Dendritic cell treated with granulocyte-macrophage colony-stimulating factor and Interleukin-4, amounts not matched to agents 40 ng/mL and 50 ng/mL, for 4 days (primary cell): ENCODE measurements at regions not wholly inside any gene's neighbourhood (a gene's known extent, or its start where the extent isn't known, plus 50 kb on each side); places are given as distances from the start of the nearest gene placed in this dataset.
"Not testable (repeated sequence)": the region's sequence is repeated elsewhere in the genome, so short reads cannot be mapped to it uniquely, and the experiment has no call there.

Experiments
- H3K27ac Mint-ChIP-seq: one replicate; pipeline ENCODE4 v1.8.0; 2022; ENCODE audit warnings: mild to moderate bottlenecking, mixed read lengths
- H3K27me3 Mint-ChIP-seq: one replicate; pipeline ENCODE4 v1.8.0; 2022; ENCODE audit warnings: mild to moderate bottlenecking, mixed read lengths
- H3K36me3 Mint-ChIP-seq: one replicate; pipeline ENCODE4 v1.8.0; 2022; ENCODE audit warnings: low read depth, mixed read lengths
- H3K4me1 Mint-ChIP-seq: one replicate; pipeline ENCODE4 v1.8.0; 2022; ENCODE audit warnings: low read depth, mixed read lengths
- H3K4me3 Mint-ChIP-seq: one replicate; pipeline ENCODE4 v1.8.0; 2022; ENCODE audit warnings: mild to moderate bottlenecking, moderate library complexity, mixed read lengths
- H3K9me3 Mint-ChIP-seq: one replicate; pipeline ENCODE4 v1.8.0; 2022; ENCODE audit warnings: mixed read lengths
- intact Hi-C: fragments of 100-400 bp; cut with micrococcal nuclease; formaldehyde crosslinking; loops from one replicate; pipeline ENCODE4 v1.15.0; 2022

DNA sequence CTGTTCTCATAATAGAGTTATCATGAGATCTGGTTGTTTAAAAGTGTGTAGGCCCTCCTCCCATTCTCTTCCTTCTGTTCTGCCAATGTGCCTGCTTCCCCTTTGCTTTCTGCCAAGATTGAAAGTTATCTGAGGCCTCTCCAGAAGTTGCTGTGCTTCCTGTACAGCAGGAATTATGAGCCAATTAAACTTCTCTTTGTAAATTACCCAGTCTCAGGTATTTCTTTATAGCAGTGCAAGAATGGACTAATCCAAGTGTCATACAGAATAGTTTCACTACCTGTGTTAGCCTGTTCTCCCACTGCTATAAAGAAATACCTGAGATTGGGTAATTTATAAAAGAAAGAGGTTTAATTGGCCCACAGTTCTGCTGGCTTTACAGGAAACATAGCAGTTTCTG lies 100.0 kb downstream of the CD24 start:
- Mint-ChIP-seq H3K36me3 (no peaks in the 10 kb centered on the region), H3K27me3 (no peaks in the 10 kb centered on the region), H3K4me1 (no peaks in the 10 kb centered on the region), H3K9me3 (peaks cover 5% of the 10 kb centered on the region), H3K27ac (no peak overlapping the region), H3K4me3 (no peak overlapping the region)
- intact Hi-C loops = no loop called here

DNA sequence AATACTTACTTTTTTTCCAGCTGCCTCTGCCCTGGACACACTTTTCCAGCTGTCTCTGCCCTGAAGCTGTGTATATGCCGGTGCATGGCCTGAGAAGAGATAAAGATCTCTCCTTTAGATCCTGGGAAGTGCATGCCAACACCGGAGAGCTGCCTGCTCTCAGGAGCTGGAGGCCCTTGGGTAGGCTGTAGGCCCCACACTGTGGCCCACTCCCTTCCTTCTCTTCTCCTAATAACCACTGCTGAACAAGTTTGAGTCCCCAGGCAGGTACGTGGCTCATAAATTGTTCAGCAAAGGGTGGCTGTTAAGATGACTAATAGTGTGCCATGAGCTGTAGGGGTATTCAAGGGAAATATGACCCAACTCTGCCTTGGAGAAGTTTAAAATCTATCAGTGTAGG lies 102.5 kb downstream of the CD24 start:
- no peaks in the 10 kb centered on the region for H3K4me1 Mint-ChIP-seq
- intact Hi-C loops = no loop called here

DNA sequence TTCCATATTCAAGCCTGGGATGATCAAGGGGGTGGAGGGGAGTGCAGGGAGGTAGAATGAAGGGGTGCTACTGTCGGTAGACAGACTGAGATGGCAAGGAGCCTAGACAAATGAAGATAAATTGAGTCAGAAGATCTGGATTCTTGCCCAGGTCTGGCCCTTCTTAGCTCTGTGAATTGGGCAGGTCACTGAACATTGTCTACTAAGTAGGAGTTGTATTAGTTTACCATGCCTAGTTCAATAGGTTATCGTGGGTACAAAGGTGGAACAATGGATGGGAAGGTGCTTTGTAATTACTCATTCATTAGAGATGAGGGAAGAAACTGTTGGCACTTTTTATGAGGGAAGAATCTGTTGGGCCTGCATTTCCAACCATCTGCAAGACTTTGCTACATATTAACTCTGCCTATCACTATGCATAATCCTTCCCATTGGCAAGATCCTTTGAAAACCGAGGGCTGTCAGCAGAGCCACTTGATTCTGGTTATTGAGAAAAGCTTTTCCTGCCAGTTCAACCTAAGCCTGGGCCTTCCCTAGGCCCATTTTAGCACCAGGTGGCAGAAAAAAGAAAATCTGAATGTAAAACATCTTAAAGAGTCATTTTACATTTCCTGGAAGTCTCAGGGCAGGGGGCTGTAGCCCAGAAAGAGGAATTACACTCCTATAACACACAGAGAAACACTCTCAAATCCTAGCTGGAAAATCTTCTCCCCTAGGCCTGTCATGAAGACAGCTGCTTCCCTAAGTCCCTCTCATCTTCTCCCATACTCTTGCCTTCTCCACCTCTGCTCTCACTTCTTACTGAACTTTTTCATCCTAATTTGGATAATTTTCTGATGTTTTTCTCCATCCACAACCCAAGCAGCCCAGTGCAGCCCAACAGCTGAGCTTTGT lies 103.5 kb downstream of the CD24 start:
- intact Hi-C loops = no loop called here
- no peaks in the 10 kb centered on the region for H3K36me3 Mint-ChIP-seq
- peaks cover 1% of the 10 kb centered on the region for H3K27me3 Mint-ChIP-seq
- no peaks in the 10 kb centered on the region for H3K4me1 Mint-ChIP-seq
- peaks cover 26% of the 10 kb centered on the region for H3K9me3 Mint-ChIP-seq
- H3K4me3 Mint-ChIP-seq = no peak overlapping the region
- no peak overlapping the region for H3K27ac Mint-ChIP-seq

More for the DNA sequence above, 102.5 kb downstream of the CD24 start:
- Mint-ChIP-seq H3K9me3 (peaks cover 17% of the 10 kb centered on the region), H3K27ac (no peak overlapping the region), H3K36me3 (no peaks in the 10 kb centered on the region), H3K27me3 (peaks cover under 1% of the 10 kb centered on the region), H3K4me3 (no peak overlapping the region)

DNA sequence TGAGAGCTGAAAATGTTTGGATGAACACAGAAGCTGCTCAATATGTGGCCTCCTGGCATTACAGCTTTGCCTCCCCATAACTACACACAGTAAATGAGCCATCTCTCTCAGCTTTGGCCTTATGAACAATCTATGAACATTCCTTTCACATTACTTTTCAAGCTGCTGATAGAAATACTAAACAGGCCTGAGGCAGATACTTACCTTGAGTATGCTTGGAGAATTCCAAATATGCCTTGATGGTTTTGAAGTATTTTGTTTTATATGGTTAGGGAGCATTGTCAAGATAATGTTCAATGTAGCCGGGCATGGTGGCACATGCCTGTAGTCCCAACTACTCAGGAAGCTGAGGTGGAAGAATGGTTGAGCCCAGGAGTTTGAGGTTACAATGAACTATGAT lies 104.5 kb downstream of the CD24 start:
- Mint-ChIP-seq H3K27ac (no peak overlapping the region), H3K36me3 (no peaks in the 10 kb centered on the region), H3K27me3 (peaks cover 1% of the 10 kb centered on the region), H3K4me3 (no peak overlapping the region), H3K4me1 (no peaks in the 10 kb centered on the region), H3K9me3 (peaks cover 27% of the 10 kb centered on the region)
- intact Hi-C loops = no loop called here

DNA sequence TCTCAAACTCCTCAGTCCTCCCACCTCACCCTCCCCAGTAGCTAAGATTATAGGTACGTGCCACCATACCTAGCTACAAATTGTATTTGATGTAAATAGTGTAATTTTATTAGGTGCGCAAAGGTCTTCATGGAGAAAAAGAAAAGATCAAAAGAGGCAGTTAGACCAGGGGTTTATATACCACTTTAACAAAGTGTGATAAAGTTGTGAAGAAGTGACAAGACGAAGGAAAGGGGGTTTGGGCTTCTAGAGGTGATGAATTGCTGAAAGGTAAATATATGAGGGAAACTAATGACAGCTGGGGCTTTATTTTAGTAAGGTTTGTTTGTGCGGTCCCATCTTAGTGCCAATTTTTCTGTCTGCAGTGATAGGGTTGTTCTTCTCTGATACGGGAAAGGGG lies 105.3 kb downstream of the CD24 start:
- intact Hi-C loops = no loop called here
- peaks cover 1% of the 10 kb centered on the region for H3K27me3 Mint-ChIP-seq

DNA sequence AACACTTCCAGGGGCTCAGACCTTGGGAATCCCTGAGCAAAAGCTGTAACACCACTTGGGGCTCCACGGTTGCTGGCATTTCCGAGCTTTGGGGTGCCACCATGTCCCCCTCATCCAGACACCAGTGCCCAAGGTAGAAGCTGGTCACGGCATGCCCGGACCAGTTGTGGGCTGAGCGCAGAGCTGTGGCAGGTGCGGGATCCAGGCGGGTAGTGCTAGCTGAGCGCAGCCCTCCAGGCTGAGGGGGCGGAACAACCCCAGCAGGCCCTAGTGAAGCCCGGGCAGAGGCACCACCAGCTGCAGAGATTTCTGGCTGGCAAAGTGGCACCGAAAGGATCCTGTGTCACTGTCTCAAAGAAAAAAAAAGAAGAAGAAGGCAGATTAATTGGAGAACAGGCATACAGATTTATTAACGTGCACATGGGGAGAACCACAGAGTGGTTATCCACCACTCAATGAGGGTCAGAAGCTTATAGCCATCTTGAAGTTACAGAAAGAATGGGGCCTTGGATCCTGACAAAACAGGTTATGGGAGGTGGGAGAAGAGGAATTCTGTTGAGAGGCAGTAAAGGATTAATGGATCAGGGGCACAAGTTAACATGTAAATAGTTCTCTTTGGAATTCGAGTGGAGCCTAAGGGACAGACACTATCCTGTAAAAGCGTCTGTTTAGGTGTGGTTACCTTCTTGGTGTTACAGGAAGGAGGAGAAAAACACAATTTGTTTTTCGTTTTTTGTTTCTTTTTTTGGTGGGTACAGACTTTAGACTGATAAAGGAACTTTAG lies 107.5 kb downstream of the CD24 start:
- Mint-ChIP-seq H3K36me3 (no peaks in the 10 kb centered on the region), H3K9me3 (peaks cover 47% of the 10 kb centered on the region), H3K4me3 (no peak overlapping the region), H3K4me1 (no peaks in the 10 kb centered on the region), H3K27ac (no peak overlapping the region), H3K27me3 (peaks cover 1% of the 10 kb centered on the region)
- intact Hi-C loops = no loop called here

More for the DNA sequence above, 105.3 kb downstream of the CD24 start:
- Mint-ChIP-seq H3K36me3 (no peaks in the 10 kb centered on the region), H3K27ac (no peak overlapping the region), H3K4me1 (no peaks in the 10 kb centered on the region), H3K9me3 (peaks cover 27% of the 10 kb centered on the region), H3K4me3 (no peak overlapping the region)

DNA sequence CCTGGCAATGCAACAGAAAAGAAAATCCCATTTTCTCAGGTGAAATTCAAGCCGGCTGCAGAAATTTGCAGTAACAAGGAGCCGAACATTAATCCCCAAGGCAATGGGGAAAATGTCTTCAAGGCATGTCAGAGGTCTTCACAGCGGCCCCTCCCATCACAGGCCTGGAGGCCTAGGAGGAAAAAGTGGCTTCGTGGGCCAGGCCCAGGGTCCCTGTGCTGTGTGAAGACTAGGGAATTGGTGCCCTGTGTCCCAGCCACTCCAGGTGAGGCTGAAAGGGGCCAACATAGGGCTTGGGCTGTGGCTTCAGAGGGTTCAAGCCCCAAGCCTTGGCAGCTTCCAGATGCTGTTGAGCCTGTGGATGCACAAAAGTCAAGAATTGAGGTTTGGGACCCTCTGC lies 111.7 kb downstream of the CD24 start:
- Mint-ChIP-seq H3K36me3 (no peaks in the 10 kb centered on the region), H3K4me3 (no peak overlapping the region), H3K27me3 (peaks cover 1% of the 10 kb centered on the region), H3K27ac (no peak overlapping the region), H3K4me1 (no peaks in the 10 kb centered on the region), H3K9me3 (peaks cover 53% of the 10 kb centered on the region)
- intact Hi-C loops = no loop called here

DNA sequence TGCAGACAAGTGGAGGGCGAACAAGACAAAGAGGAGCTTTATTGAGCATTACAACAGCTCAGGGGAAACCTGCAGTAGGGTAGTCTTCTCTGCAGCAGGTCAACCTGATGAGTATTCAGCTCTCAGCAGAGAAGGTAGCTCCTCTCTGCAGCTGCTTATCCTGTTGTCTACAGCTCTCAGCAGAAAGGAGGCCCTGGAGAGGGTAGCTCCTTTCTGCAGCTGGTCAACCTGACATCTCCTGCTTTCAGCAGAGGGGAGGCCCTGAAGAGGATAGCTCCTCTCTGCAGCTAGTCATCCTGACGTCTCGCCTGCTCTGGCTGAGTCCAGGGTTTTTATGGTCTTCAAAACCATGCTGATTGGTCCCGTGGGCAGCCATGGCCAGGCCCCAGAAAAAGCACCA lies 113.6 kb downstream of the CD24 start:
- intact Hi-C loops = no loop called here
- no peak overlapping the region for H3K27ac Mint-ChIP-seq

DNA sequence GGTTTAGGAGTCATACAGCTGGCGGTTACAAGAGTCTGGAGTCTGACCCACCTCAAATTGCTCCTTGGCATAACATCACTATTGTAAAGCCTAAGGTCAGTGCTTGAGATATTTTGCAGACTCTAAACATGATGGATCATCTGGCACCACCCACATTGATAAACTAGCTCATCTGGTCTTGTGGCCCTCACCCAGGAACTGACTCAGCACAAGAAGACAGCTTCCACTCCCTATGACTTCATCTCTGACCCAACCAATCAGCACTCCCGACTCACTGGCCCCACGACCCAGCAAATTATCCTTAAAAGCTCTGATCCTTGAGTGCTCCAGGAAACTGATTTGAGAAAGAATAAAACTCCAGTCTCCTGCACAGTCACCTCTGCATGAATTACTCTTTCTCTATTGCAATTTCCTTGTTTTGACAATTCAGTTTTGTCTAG lies 115.9 kb downstream of the CD24 start:
- H3K27ac Mint-ChIP-seq = no peak overlapping the region
- H3K36me3 Mint-ChIP-seq = no peaks in the 10 kb centered on the region
- H3K27me3 Mint-ChIP-seq = peaks cover 2% of the 10 kb centered on the region
- no peaks in the 10 kb centered on the region for H3K4me1 Mint-ChIP-seq
- intact Hi-C loops = no loop called here
- no peak overlapping the region for H3K4me3 Mint-ChIP-seq
- H3K9me3 Mint-ChIP-seq = peaks cover 39% of the 10 kb centered on the region

More for the DNA sequence above, 113.6 kb downstream of the CD24 start:
- Mint-ChIP-seq H3K9me3 (peaks cover 43% of the 10 kb centered on the region), H3K4me1 (no peaks in the 10 kb centered on the region), H3K27me3 (no peaks in the 10 kb centered on the region), H3K36me3 (no peaks in the 10 kb centered on the region), H3K4me3 (no peak overlapping the region)

DNA sequence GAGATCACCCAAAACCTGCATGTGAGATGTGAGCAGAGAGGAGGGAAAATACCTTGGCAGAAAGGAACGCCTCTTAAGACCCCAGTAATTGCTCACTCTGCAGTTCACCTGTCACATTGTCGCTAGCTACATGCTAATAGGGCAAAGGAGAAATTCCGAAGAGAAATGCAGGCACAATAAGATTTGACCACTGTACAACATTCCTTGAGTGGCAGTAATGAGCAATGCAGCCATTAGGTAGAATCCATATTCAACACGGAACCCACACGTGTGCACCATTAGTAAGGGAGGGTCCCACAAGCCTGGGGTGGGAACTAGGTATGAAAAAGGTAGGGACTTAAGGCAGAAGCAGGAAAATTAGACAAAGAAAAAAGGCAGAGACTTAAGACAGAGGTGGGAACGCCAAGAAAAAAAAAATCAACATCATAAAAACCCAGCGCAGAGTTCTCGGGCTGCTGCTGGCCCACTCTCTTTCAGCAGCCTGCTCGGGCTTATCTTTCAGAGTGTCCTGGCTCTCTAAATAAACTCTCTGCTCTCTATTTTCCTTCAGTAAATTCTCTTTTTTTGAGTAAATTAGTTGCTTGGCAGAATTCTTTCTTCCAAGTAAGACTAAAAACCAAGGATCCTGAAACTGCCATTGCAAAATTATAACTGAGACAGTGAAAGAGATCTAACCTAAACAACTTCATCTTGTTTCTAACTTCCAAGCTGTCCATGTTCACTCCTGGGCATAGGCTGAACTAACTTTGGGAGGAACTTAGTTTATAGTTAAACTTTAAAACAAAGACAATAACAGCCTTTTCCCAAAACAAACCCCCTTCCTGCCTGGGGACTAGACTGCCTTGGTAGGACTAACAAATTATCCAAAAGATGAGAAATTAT lies 116.5 kb downstream of the CD24 start:
- Mint-ChIP-seq H3K36me3 (no peaks in the 10 kb centered on the region), H3K4me1 (no peaks in the 10 kb centered on the region), H3K9me3 (peaks cover 33% of the 10 kb centered on the region), H3K4me3 (no peak overlapping the region), H3K27me3 (peaks cover 2% of the 10 kb centered on the region), H3K27ac (no peak overlapping the region)
- intact Hi-C loops = no loop called here

DNA sequence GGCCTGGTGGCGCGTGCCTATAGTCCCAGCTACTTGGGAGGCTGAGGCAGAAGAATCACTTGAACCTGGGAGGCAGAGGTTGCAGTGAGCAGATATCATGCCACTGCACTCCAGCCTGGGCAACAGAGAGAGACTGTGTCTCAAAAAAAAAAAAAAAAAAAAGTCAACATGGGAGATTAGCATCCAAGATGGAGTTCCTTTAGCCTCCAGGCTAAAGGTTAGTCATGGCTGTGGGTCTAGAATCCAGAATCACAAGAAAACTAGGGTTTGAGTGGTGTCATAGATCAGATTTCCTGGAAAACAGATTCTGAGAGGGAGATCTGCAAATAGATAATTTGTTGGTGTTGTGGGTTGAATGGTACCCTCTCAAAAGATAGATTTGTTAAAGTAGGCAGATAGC lies 117.2 kb downstream of the CD24 start:
- H3K36me3 Mint-ChIP-seq, H3K4me3 Mint-ChIP-seq, intact Hi-C loops, H3K27ac Mint-ChIP-seq, H3K27me3 Mint-ChIP-seq, H3K4me1 Mint-ChIP-seq: not testable (repeated sequence)
- peaks cover 26% of the 10 kb centered on the region for H3K9me3 Mint-ChIP-seq

DNA sequence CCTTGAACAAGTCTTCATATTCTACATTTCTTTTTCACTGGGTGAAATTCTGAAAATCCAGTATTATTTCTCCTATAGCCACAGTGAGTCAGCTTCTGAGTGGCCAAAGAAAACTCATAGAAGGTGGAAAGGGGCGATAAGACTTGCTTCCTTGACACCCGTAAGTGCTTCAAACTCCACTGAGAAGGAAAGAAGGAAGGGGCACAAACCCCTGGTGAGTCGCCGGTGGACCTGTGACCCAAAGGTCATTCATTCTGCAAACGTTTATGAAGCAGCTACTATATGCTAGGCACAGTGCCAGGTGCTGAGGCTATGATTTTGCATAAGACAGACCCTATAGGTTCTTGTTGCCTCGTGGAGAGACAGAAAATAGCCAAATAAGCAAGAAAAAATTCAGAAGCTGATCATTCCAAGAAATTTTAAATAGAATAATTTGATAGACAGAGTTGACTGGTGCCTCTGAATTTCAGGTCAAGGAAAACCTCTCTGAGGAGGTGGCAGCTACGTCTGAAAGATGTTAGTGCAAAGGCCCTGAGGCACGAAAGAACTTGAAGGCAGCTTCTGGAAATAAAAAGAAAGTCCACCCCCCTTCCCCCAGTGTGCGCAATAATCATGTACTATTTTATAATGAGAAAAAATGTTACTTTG lies 118.2 kb downstream of the CD24 start:
- Mint-ChIP-seq H3K4me3 (no peak overlapping the region), H3K4me1 (no peaks in the 10 kb centered on the region), H3K27ac (no peak overlapping the region), H3K27me3 (peaks cover 2% of the 10 kb centered on the region), H3K9me3 (peaks cover 23% of the 10 kb centered on the region), H3K36me3 (no peaks in the 10 kb centered on the region)
- intact Hi-C loops = no loop called here

DNA sequence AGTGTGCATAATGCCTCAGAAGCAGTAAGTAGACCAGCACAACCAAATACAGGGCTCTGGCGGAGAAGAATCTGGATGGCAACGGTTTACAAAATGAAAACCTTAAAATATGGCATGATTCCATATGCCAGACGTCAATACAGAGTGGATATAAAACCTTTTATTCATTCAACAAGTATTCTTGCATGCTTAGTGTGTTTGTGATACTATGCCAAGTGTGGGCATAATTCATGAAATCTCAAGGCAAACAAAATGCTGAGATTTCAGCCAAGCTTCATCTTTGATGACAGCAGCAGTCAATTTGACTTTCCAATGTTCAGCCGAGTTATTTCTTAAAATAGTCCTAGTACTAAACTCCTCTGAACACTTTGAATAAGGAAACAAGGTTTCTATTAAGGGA lies 119.4 kb downstream of the CD24 start:
- Mint-ChIP-seq H3K27ac (no peak overlapping the region), H3K27me3 (peaks cover 2% of the 10 kb centered on the region), H3K4me3 (no peak overlapping the region), H3K4me1 (no peaks in the 10 kb centered on the region), H3K9me3 (peaks cover 15% of the 10 kb centered on the region), H3K36me3 (no peaks in the 10 kb centered on the region)
- intact Hi-C loops = no loop called here
